PC-9 (cell line): ENCODE measurements at regions not wholly inside any gene's neighbourhood (a gene's known extent, or its start where the extent isn't known, plus 50 kb on each side); places are given as distances from the start of the nearest gene placed in this dataset.

Experiments used
- BruUV-seq: library from RNA; stranded (reverse); fragments of 400-500 nt; replicated peaks from 2 replicates; lab custom pipeline; 2021; lab: Mats Ljungman, UMichigan
- CTCF ChIA-PET: fragments of 300-600 bp; sonication (Branson Sonifier 250); formaldehyde crosslinking; loops from one replicate; lab custom pipeline; 2022; ENCODE audit warnings: antibody characterized with exemption; lab: Charles Lee
- POLR2A ChIA-PET: fragments of 300-600 bp; sonication (Branson Sonifier 250); formaldehyde crosslinking; loops from one replicate; lab custom pipeline; 2022; ENCODE audit warnings: antibody characterized with exemption; ENCODE audit not compliant: unreplicated experiment; lab: Charles Lee
- DNase-seq, 2 experiments: peaks; one replicate each; pipeline versions ENCODE4 v3.0.0 to v3.0.0-alpha.2; 2015 to 2022; ENCODE audit warnings: mixed read lengths in 1 of 2
- H2AFZ ChIP-seq: fragments of 200-600 bp; sonication (generic); 2 replicates; pipeline ENCODE4 v1.8.1; 2017; ENCODE audit warnings: antibody characterized with exemption
- H3F3A ChIP-seq: fragments of 200-600 bp; sonication (generic); 2 replicates; pipeline ENCODE4 v1.8.1; 2017; ENCODE audit warnings: antibody characterized with exemption, mild to moderate bottlenecking, low read depth; ENCODE audit not compliant: insufficient read depth
- H3K27ac ChIP-seq: fragments of 200-600 bp; sonication (generic); 2 replicates; pipeline ENCODE4 v1.6.1; 2016; ENCODE audit warnings: mixed run types
- H3K27me3 ChIP-seq: fragments of 200-600 bp; sonication (generic); 2 replicates; pipeline ENCODE4 v1.6.1; 2016; ENCODE audit warnings: low read depth, mixed run types; ENCODE audit not compliant: insufficient read depth
- H3K36me3 ChIP-seq: fragments of 200-600 bp; sonication (generic); 2 replicates; pipeline ENCODE4 v1.6.1; 2016; ENCODE audit warnings: low read depth, mixed run types
- H3K4me1 ChIP-seq: fragments of 200-600 bp; sonication (generic); replicated peaks from 2 replicates; pipeline ENCODE4 v1.6.1; 2016; ENCODE audit warnings: mixed run types; ENCODE audit not compliant: insufficient read depth
- H3K4me2 ChIP-seq: fragments of 200-600 bp; sonication (generic); 2 replicates; pipeline ENCODE4 v1.6.1; 2017; ENCODE audit warnings: mixed run types
- H3K4me3 ChIP-seq: fragments of 200-600 bp; sonication (generic); 2 replicates; pipeline ENCODE4 v1.6.1; 2016; ENCODE audit warnings: mixed run types
- H3K79me2 ChIP-seq: fragments of 200-600 bp; sonication (generic); 2 replicates; pipeline ENCODE4 v1.6.1; 2017; ENCODE audit warnings: low read depth, mixed run types
- H3K9me2 ChIP-seq: fragments of 200-600 bp; sonication (generic); 2 replicates; pipeline ENCODE4 v1.8.1; 2017; ENCODE audit warnings: mild to moderate bottlenecking; ENCODE audit not compliant: insufficient read depth
- H3K9me3 ChIP-seq: fragments of 200-600 bp; sonication (generic); 2 replicates; pipeline ENCODE4 v1.8.1; 2016; ENCODE audit warnings: low read depth; ENCODE audit not compliant: insufficient read depth
- H4K20me1 ChIP-seq: fragments of 200-600 bp; sonication (generic); 2 replicates; pipeline ENCODE4 v1.8.1; 2017; ENCODE audit not compliant: insufficient read depth
- CTCF ChIP-seq: fragments of 200-600 bp; sonication (generic); conservative IDR thresholded peaks from 2 replicates; pipeline ENCODE4 v1.6.1; 2017; ENCODE audit warnings: mixed run types, antibody characterized with exemption, mild to moderate bottlenecking, moderate library complexity
- EZH2 ChIP-seq: fragments of 200-600 bp; sonication (generic); IDR thresholded peaks from 2 replicates; pipeline ENCODE4 v1.8.0; 2017; ENCODE audit warnings: antibody characterized with exemption, low read depth
- intact Hi-C: fragments of 100-400 bp; cut with micrococcal nuclease; formaldehyde crosslinking; loops from one replicate; pipeline ENCODE4 v1.10.0; 2022; ENCODE audit not compliant: unreplicated experiment

GRCh38 chr4:170671171-170671570 lies 581.4 kb upstream of the AADAT start:
- H2AFZ ChIP-seq = no peak overlapping the region
- no peaks in the 10 kb centered on the region for H3F3A ChIP-seq
- no peaks in the 10 kb centered on the region for H3K4me1 ChIP-seq
- TF ChIP-seq CTCF (no peak), EZH2 (no peak)
- ChIA-PET CTCF (no interaction called here), POLR2A (no interaction called here)
- no peak overlapping the region for H3K4me2 ChIP-seq
- no peaks in the 10 kb centered on the region for H4K20me1 ChIP-seq
- H3K36me3 ChIP-seq = no peaks in the 10 kb centered on the region
- H3K27me3 ChIP-seq = no peaks in the 10 kb centered on the region
- no peaks in the 10 kb centered on the region for H3K9me2 ChIP-seq
- H3K79me2 ChIP-seq = no peaks in the 10 kb centered on the region
- no TSS peak for BruUV-seq
- H3K9me3 ChIP-seq = no peaks in the 10 kb centered on the region
- intact Hi-C loops = no loop called here
- H3K4me3 ChIP-seq = no peak overlapping the region
- DNase-seq = no peak
- no peak overlapping the region for H3K27ac ChIP-seq

- ChIA-PET POLR2A (no interaction called here), CTCF (no interaction called here)
- no peak overlapping the region for H3K4me2 ChIP-seq
- H3K9me3 ChIP-seq = no peaks in the 10 kb centered on the region
- H3K36me3 ChIP-seq = no peaks in the 10 kb centered on the region
- no peaks in the 10 kb centered on the region for H3K9me2 ChIP-seq
- H2AFZ ChIP-seq = no peak overlapping the region
- intact Hi-C loops = no loop called here
- no peaks in the 10 kb centered on the region for H3K4me1 ChIP-seq
- no peaks in the 10 kb centered on the region for H3K27me3 ChIP-seq
- H3F3A ChIP-seq = no peaks in the 10 kb centered on the region
- no peak for DNase-seq
- BruUV-seq = no TSS peak
- H3K27ac ChIP-seq = no peak overlapping the region
- H3K79me2 ChIP-seq = no peaks in the 10 kb centered on the region
- no peak overlapping the region for H3K4me3 ChIP-seq
- no peaks in the 10 kb centered on the region for H4K20me1 ChIP-seq
- TF ChIP-seq EZH2 (no peak), CTCF (no peak)
Measured at GRCh38 chr4:170667814-170668213, 578.1 kb upstream of the AADAT start.

GRCh38 chr4:170666909-170667308 lies 577.2 kb upstream of the AADAT start:
- TF ChIP-seq CTCF (no peak), EZH2 (no peak)
- Histone ChIP-seq H3K36me3 (no peaks in the 10 kb centered on the region), H3F3A (no peaks in the 10 kb centered on the region), H3K4me1 (no peaks in the 10 kb centered on the region), H4K20me1 (no peaks in the 10 kb centered on the region), H2AFZ (no peak overlapping the region), H3K27me3 (no peaks in the 10 kb centered on the region), H3K9me3 (no peaks in the 10 kb centered on the region), H3K27ac (no peak overlapping the region), H3K9me2 (no peaks in the 10 kb centered on the region), H3K79me2 (no peaks in the 10 kb centered on the region), H3K4me2 (no peak overlapping the region), H3K4me3 (no peak overlapping the region)
- BruUV-seq = no TSS peak
- POLR2A ChIA-PET = no interaction called here
- no peak for DNase-seq
- intact Hi-C loops = no loop called here
- CTCF ChIA-PET = no interaction called here
